Esophagus mucosa (tissue), 1 donor: ENCODE measurements at regions not wholly inside any gene's neighbourhood (a gene's known extent, or its start where the extent isn't known, plus 50 kb on each side); places are given as distances from the start of the nearest gene placed in this dataset.
"Not testable (repeated sequence)": the region's sequence is repeated elsewhere in the genome, so short reads cannot be mapped to it uniquely, and the experiment has no call there.

Experiments
- ATAC-seq: fragments of 200-7000 bp; cut with Tn5 transposase; one replicate; pipeline ENCODE4 v1.9.1; 2020
- donor health status: DM: yes; HTN: yes; CAD: no.

DNA sequence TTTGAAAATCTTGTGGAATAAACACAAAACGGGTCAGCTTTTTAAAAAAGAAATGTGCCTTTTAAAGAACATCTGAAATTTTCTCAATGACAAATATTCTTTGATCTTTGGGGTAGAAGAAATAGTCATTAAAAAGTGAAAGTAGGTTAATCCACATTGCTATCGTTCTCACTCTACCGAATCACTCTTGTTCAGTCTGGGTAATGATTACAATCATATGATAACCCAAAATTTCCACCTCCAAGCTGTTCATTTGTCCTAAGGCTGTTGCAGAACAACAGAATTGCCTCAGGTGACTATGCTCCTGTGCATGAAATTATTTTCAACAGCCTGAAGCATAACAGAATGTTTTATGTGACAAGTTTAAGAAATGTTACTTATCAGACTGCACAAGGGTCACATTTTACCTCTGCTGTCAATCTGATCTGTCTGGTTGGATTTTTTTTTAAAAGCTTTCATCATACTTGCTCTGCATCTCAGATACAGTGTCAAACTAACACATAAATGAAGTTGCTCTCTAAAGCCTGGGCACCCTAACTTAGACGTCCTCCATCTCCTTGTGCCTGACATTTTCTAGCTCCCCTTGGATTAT is 227.3 kb downstream of the LURAP1L start:
- ATAC-seq = no peak

DNA sequence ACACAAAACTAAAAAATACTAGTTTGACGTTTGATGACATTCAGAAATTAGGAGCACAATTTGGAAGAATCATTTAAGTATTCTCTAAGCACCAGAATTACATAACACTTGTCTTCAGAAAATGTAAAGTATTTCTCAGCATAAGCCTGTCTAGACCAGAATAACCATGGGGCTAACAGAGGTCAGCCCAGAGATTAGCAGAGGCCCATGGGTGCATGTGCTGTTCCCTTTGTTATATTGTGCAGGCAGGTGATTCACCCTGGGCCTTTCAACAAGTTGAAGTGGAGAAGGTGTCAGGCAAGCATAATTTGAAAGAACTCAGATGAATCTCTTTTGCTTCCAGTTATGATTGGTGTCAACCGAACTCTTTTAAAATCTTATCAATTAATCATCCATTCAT is 227.9 kb downstream of the LURAP1L start:
- ATAC-seq = peak; percentile 95

GRCh38 chr9:13009871-13010270 is 235.1 kb downstream of the LURAP1L start:
- ATAC-seq = no peak

GRCh38 chr9:13013991-13014883 is 239.4 kb downstream of the LURAP1L start:
- no peak for ATAC-seq

DNA sequence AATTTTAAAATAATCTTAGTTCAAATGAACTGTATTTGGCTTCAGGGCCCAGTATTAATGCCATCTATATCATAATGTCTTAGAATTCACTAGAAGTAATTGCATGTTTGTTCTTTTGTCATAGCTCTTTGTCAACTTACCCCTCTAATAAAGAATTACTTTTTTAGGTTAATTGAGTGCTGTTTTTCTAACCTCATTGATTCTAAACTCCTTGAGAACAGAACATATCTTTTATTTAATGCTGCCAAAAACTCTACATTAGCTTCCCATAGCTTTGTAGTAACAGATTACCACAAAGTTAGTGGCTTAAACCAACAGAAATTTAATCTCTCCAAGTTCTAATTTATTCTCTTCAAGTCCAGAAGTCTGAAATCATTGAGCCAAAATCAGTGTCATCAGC is 242.4 kb downstream of the LURAP1L start:
- no peak for ATAC-seq

DNA sequence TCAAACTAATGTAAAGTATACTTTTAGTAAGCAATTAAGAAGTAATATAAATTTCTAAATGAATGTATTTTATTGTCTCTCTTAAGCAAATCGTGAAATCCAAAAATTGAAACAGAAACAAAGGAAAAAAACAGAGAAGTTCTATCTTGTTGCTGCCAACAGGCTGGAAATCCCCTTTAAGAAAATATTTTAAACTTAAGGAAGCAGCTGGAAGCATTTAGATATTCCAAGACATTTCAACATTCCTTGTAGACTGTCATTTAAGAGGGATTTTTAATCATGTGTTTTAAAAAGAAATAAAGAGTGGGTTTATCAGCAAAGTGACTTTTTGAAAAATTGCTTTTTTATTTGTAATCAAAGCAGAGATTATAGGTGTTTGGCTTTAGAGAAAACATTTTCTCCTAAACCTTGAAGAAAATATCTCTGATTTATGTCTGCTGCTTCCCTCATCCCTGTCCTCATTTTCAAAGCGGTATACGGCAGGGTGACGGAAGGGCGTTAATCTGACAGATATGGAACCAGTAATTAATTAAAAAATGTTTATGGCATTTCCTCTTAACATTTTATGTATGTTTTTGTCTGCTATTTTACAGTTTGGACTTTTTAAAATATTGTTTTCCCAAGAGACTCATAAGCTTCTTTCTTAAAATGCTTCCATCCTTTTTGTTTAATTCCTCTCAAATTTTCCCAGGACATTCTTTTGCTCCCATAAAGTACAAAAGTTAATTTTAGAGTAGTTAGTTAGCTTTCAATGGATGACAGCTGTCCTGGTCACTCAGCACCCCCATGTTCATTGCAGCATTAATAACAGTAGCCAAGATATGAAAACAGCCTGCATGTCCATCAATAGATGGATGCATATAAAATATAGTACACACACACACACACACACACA is 245.6 kb downstream of the LURAP1L start:
- no peak for ATAC-seq

DNA sequence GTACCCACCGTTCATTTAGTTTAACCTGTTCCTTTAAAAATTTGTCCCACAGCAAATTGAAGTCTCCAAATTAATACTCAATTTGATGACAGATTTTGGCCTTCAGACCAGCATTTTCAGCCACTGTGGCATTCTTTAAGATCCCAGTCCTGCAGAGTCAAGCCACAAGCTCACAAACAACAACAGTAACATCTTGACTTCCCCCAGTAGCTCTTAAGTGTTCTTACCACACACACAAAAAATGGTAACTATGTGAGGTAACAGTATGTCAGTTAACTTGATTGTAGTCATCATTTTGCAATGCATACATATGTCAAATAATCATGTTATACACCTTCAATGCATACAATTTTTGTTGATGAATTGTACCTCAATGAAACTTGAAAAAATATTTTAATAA is 247.9 kb downstream of the LURAP1L start:
- no peak for ATAC-seq

- ATAC-seq = no peak
Measured at GRCh38 chr9:13023498-13023897, 248.7 kb downstream of the LURAP1L start.

- ATAC-seq = no peak
Measured at GRCh38 chr9:13026956-13027355, 252.1 kb downstream of the LURAP1L start.

GRCh38 chr9:13027879-13028278 is 251.6 kb downstream of the MPDZ start:
- ATAC-seq = peak; percentile 54

GRCh38 chr9:13032585-13032984 is 246.9 kb downstream of the MPDZ start:
- ATAC-seq = no peak

- ATAC-seq = peak; percentile 79
Measured at GRCh38 chr9:13033959-13034693, 245.4 kb downstream of the MPDZ start.

- ATAC-seq = no peak
Measured at GRCh38 chr9:13034694-13035002, 244.8 kb downstream of the MPDZ start.

DNA sequence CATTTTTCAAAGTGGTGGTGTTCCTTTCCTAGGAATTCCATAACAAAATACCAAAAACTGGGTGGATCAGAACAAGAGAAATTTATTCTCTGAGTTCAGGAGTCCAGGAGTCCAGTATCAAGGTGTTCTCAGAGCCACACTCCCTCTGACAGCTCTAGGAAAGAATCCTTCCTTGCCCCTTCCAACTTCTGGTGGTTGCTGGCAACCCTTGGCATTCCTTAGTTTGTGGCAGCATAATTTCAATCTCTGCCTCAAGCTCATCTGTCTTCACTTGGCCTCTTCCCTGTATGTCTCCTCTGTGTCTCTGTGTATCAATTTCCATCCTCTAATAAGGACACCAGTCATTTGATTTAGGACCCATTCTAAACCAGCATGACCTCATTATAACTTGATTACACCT is 243.7 kb downstream of the MPDZ start:
- ATAC-seq = no peak

- ATAC-seq = not testable (repeated sequence)
Measured at GRCh38 chr9:13037808-13038207, 241.7 kb downstream of the MPDZ start.

DNA sequence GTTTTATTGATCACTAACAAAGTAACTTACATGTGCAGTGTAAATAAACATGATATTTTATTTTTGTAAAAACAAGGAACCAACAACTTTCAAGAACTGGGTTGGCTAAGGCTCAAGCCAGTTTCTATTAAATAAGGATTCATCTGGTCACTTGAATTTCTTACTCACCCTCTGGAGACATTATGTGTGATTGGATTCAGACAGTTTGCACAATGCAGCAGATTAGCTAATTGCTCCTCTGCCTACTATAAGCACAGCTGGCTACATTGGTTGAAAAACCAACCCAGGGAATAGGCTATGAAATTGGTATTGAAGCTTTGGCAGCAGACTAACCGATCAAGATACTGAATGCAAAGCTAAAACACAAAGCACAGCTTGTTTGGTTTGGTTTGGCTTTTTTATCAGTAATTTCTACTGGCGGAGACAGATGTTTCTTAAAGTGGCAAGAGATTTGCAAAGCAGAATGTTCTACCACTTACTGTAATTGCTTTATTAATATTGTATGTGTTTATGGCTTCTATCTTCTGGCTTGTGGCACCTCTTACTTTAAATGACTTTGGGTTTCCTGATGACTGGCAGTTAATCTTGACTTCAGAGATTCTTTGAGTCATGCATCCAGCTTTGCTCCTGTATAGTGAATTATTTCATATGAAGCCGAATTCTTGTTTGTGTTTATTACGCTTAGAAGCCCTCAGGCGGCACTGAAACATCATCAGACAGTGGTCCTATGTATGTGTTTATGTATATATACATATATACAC is 231.5 kb downstream of the MPDZ start:
- no peak for ATAC-seq

- no peak for ATAC-seq
Measured at GRCh38 chr9:13049223-13049622, 230.3 kb downstream of the MPDZ start.

DNA sequence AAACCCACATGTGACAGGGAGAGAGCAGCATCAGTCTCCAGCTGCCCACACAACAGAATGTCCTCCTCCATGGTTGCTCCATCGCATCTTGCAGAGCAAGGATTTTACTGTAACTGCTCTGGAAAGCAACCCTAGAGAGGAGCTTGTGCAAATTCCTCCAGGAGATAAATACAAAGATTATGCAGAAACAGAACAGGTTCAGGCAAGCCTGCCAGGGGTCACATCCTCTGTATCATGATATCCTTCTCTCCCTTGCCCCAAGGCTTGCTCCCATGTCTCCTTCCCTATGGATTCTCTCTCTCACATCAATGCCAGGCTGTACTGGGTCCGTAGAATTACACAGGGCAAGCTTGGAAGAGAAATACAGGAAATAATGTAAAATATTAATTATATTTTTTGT is 226.0 kb downstream of the MPDZ start:
- ATAC-seq = no peak

GRCh38 chr9:13054389-13054788 is 225.1 kb downstream of the MPDZ start:
- no peak for ATAC-seq
